ENCODE measurements at regions not wholly inside any gene's neighbourhood (a gene's known extent, or its start where the extent isn't known, plus 50 kb on each side); places are given as distances from the start of the nearest gene placed in this dataset.
"Not testable (repeated sequence)": the region's sequence is repeated elsewhere in the genome, so short reads cannot be mapped to it uniquely, and the experiment has no call there.

DNA sequence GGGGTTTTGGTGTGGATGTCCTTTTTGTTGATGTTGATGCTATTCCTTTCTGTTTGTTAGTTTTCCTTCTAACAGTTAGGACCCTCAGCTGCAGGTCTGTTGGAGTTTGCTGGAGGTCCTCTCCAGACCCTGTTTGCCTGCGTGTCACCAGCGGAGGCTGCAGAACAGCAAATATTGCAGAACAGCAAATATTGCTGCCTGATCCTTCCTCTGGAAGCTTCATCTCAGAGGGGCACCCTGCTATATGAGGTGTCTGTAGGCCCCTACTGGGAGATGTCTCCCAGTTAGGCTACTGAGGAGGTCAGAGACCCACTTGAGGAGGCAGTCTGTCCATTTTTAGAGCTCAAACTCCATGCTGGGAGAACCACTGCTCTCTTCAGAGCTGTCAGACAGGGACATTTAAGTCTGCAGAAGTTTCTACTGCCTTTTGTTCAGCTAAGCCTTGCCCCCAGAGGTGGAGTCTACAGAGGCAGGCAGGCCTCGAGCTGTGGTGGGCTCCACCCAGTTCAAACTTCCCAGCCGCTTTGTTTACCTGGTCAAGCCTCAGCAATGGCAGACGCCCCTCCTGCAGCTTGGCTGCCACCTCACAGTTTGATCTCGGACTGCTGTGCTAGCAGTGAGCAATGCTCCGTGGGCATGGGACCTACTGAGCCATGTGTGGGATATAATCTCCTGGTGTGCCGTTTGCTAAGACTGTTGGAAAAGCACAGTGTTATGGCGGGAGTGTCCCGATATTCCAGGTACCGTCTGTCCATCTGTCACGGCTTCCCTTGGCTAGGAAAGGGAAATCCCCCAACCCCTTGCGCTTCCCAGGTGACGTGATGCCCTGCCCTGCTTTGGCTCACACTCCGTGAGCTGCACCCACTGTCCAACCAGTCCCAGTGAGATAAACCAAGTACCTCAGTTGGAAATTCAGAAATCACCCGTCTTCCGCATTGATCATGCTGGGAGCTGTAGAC, 56.4 kb upstream of the CRYM start:
- not testable (repeated sequence) for TF ChIP-seq EZH2 (IDR thresholded peaks at IDR 0.05; ENCODE audit: insufficient read depth, low read length)
- TF ChIP-seq, protein P1, sequence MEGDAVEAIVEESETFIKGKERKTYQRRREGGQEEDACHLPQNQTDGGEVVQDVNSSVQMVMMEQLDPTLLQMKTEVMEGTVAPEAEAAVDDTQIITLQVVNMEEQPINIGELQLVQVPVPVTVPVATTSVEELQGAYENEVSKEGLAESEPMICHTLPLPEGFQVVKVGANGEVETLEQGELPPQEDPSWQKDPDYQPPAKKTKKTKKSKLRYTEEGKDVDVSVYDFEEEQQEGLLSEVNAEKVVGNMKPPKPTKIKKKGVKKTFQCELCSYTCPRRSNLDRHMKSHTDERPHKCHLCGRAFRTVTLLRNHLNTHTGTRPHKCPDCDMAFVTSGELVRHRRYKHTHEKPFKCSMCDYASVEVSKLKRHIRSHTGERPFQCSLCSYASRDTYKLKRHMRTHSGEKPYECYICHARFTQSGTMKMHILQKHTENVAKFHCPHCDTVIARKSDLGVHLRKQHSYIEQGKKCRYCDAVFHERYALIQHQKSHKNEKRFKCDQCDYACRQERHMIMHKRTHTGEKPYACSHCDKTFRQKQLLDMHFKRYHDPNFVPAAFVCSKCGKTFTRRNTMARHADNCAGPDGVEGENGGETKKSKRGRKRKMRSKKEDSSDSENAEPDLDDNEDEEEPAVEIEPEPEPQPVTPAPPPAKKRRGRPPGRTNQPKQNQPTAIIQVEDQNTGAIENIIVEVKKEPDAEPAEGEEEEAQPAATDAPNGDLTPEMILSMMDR (IDR thresholded peaks at IDR 0.05; ENCODE audit: insufficient read depth, low read depth, low read length), result not testable (repeated sequence)
